HG03196 (cell line): ENCODE measurements at regions not wholly inside any gene's neighbourhood (a gene's known extent, or its start where the extent isn't known, plus 50 kb on each side); places are given as distances from the start of the nearest gene placed in this dataset.
A peak's percentile ranks its signal among the peaks of the same experiment; 100 is the strongest.

Experiments
- ATAC-seq: cut with Tn5 transposase; IDR thresholded peaks from one replicate; pipeline ENCODE4 v1.9.1; 2021; ENCODE audit not compliant: unreplicated experiment

GRCh38 chr13:44211286-44211685 lies 162.3 kb upstream of the SERP2 start:
- no peak for ATAC-seq

DNA sequence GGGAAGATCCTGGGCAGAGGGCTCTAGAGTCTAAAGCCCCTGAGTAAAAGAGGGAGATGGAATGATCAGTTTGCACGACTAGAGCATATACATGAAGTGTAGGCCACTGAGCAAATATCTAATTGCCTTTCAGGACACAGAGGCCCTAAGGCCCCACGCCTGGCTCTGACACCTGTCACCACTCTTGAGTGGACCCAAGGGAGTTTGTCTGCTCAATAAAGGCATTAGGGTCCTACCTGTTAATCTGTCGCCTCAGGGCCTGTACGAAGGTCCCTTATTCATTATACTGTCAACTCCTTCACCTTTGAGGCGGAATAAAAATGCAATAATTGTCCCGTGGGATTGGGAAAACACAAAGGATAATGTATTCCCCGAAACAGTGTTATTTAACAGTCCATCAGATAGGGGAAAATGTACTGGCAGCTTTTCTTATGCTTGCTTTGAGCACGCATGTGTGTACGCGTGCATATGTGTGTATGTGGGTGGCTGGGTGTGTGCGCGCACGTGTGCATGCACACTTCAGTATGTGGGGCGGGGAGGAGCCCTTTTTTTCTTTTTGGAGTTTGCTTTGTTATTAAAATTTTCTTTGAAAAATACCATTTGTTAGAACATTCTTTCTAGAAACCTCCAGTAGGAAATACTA lies 161.8 kb upstream of the SERP2 start:
- no peak for ATAC-seq

DNA sequence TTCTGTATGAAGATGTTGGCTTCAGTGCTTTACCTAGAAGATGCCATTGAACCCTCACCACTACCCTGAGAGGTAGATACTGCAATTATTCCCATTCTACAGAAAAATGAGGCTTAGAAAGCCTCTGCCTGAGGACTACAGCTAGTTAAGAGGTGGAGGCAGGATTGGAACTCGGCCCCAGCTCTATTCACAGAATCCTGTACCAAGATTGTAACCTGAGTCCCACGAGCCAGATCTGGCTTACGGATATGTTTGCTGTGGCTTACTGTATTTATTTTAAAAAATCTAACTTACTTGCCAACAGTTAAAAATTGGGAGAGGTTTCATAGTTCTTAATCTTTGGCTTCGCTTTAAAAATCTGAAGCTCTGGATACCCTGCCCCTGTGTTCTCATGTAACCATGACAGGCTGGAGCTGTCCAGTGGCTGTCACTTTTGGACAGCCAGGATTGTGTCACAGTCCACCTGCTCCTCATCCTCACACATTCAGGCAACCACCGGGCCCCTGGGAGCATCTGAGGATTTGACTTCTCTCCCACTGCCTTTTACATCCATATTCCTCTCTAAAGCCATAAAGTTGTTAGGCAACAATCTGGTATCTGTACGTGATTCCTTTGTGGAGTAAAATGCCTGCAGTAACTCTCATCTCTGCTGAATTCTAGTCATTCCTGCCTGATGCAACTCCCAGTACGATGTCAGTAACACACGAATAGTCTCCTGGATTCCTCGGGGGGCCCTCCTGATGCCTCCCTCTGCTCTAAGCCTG lies 160.8 kb upstream of the SERP2 start:
- no peak for ATAC-seq

DNA sequence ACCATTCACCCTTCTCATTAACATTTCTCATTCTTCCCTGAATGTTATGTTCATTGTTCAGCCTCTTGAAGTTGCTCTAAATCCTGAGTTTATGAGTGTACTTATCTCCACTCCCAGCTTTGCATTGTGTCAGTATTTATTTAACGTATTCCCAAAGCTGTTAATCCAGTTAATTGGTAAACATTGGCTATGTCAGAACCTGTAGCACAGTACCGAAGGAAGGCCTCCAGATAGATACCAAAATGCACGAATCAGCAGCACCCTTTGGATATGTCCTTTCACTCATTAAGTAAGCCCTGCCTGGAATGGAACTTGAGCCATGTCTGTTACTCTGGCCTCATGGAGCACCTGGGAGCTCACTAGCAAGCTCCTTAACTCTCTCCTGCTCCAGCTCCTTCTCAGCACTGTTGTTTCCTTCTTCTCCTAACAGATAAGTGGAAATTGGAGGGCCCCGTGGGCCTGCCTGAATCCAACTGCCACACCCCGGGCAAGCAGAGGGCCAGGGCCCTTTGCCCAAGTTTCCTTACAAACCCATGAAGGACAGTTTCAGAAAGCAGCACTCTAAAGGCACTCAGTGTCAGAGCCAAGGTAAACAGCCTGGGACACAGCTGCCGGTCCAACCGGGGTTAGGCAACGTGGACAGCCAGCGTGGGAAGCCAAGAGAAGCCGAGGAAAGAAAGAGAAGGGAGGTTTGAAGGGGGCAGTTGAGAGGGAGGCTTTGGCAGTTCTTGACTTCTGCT lies 155.0 kb upstream of the SERP2 start:
- ATAC-seq, result no peak

DNA sequence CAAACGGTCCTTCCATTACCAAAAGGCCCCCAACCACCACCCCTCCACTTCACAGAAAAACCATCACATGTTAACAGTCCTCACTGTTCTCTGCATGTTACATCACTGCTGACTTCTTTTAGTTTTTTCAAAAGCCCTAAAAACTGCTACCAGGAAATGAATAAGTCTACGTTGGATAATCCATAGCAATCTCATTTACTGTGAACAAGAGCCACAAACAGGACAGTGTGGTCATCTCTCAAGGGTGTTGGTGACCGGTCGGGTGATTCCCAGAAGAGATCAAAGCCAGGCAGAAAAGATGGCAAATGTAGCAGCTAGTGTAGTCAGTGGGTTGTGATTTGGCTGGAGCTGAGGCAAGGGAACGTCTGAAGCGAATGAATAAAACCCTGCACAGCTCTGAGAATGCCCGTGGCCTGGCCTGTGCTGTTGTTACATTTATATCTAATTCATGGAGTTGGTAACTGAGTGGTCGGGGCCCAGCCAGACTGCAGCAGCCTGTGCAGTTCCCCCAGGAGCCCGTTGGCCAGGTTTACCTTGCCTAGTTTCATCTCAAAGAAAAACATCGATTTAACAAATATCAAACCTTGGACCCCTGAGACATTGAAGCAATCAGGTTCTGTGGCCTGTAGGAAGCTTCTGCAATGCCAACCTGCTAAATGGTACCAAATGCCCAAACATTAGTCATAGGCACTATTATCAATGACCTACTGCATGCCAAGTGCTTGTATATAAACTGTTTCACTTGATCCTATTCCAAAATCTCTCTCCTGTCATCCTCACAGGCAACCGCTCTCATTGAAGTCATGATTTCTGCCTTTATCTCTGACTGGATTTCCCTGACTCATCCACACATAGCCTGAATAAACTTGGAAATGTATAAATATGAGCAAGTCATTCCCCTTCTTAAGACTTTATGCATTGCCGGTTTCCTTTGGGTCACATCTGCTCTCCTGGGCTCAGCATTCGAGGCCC lies 153.8 kb upstream of the SERP2 start:
- no peak for ATAC-seq

DNA sequence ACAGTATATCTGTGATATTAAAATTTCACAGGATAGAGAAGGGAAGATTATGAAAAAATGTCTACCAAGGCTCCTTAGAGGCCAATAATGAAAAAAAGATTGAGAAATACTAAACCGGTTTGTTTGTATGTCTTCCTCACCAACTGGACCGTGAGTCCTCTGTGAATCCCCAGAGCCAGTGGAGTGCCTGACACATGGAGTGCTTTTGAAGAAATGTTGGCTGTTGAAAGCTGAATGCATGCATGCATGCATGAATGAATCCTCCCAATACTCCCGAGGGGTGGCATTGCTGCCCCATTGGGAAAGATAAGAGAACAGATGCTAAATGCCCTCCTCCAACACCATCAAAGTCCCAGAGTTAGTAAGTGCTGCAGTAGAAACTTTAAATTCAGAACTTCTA lies 152.7 kb upstream of the SERP2 start:
- ATAC-seq, result no peak

DNA sequence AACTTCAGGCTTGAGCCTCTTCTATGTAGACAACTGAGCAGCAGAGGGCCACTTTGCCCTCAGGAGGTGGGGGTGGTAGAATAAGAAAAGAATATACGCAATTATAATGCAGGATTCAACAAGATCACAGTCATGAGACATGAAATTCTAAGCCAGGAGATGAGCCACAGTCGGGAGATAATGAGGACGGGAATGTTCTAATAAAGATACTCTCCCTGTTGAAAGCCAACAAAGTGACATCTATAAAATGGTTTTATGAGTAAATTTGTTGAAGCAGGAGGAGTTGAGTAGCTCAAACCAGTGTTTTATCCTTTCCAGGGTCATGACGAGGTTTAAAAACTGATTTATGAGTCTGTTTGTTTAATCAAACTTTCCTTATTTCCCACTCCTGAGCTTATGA lies 152.0 kb upstream of the SERP2 start:
- no peak for ATAC-seq

GRCh38 chr13:44223770-44224444 lies 149.7 kb upstream of the SERP2 start:
- ATAC-seq, result no peak

- no peak for ATAC-seq
Measured at GRCh38 chr13:44224450-44225149, 149.0 kb upstream of the SERP2 start.

DNA sequence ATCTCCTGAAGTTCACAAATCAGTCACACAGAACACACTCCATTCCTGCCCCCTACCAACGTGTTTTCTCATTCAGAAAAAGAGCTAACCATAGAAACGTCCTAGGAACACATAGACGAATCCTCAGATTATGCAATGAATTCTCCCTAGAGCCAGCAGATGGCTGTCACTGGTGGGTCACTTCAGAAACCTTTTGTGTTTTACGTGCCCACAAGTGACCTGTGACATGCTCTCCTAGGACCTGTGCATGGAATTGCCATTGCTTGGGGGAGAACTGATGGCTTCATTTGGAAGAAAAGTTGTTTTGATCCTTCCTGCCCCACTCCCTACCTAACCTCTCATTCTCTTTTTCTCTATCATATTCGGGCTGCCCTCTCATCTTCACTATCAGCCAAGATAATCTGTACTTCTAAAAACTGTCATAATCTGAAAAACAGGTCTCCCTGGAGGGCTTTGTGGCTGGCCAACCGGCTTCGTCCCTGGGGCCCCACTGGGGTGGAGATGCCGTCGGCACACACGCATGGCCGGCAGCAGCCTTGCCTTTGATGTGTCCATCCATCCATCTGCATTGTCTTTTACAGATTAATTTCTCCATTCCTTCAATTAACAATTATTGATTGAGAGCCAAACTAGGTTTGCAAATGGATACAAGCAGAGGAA lies 144.1 kb upstream of the SERP2 start:
- no peak for ATAC-seq

DNA sequence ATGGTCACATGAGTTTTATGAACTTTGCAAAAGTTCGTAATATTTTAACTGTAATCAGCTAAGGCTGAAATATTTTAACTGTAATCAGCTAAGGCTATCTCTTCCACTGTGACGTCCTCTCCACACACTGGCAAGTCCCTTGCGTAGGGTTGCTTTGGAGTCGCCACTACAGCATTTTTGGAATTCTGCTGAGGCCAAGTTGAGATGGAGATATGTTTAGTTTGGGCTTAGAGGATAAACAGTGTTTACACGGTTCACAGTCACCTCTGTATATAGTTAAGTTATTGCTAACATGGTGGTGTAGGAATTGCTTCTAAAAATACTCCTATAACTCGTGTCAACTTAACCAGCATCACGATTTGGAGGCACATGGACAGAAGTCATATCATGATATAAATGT lies 143.6 kb upstream of the SERP2 start:
- no peak for ATAC-seq

DNA sequence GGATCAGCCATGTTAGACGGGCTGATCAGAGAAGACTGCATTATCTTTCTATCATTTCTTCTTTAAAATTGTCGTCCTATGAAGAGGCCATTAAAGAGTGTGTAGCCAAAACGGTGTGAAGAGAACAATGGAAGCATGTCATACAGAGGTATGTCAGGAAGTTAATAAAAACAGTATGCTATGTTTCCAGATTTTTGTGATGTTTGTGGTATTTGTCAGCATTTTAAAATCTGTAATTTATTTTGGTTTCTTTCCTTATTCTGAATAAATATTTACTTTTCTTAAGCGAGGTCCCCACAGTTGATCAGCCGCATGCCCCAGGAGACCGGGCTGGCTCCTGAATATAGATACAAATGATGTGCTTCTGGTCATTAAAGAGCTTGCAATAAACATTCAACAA lies 142.9 kb upstream of the SERP2 start:
- ATAC-seq, result no peak

GRCh38 chr13:44231786-44232516 lies 141.7 kb upstream of the SERP2 start:
- no peak for ATAC-seq

GRCh38 chr13:44232774-44233173 lies 140.8 kb upstream of the SERP2 start:
- no peak for ATAC-seq

GRCh38 chr13:44234566-44234965 lies 139.1 kb upstream of the SERP2 start:
- no peak for ATAC-seq

DNA sequence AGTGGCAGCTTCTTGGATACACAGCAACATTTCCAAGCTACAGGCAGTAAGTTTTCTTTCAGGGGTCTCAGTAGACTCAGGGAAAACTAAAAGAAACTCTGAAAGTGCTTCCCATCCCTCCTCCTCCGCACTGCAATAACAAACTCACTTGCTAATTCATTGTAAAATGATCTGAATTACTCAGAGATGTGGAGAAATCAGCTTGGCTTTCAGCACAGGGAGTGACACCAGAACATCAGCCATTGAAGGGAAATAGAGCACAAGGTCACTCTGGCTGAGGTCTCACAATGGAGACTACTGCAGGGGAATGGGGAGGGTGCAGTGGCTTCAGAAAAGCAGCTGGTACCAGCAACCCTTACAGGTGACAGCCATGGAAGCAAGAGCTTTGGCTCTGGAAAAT lies 137.3 kb upstream of the SERP2 start:
- ATAC-seq, result no peak

- ATAC-seq, result no peak
Measured at GRCh38 chr13:44236801-44237207, 136.8 kb upstream of the SERP2 start.

DNA sequence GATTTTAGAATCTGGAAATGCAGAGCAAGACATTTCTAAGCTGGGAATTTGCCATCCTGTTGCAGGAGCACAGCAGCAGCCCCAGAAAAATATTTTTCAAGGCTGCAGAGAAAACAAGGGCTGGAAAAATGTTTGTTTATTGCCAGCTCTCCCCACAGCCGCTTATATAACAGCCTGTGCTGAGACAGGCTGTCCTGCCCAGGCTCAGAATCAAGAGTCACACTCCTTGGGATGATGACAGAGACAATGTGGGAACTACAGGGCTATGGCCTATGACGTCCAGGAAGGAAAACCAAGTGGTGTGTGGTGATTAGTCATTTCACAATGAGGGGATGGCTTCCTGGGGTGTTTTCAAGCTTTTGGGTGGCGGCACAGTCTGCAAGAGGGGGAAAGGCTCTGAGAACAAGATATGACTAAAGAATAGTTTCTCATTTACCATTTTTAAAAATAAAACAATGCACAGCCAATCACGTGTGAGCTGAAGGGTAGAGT lies 136.3 kb upstream of the SERP2 start:
- peak; percentile 83 for ATAC-seq
